GM21381 (cell line): ENCODE measurements at regions not wholly inside any gene's neighbourhood (a gene's known extent, or its start where the extent isn't known, plus 50 kb on each side); places are given as distances from the start of the nearest gene placed in this dataset.

Experiments used
- ATAC-seq: cut with Tn5 transposase; IDR thresholded peaks from one replicate; pipeline ENCODE4 v1.9.1; 2021; ENCODE audit warnings: mild to moderate bottlenecking, moderate library complexity; ENCODE audit not compliant: unreplicated experiment

DNA sequence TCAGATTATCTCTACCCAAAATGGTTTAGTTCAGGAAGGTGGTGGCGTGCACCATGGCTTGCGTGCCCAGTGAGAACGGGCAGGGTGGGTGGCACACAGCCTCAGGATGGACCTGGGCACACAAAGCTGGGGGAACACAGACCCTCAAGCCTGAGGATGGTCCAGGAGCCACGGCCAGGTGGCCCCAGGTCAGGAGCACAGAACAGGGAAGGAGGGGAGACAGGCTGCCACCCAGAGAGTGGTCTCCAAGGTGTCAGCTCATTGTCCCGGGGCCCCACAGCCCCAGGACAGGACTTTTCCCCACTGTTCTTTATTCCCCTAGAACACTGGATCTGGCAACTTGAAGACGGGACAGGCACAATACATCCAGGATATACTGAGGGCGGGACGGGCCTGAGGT is 75.6 kb upstream of the MGMT start:
- ATAC-seq, result no peak

DNA sequence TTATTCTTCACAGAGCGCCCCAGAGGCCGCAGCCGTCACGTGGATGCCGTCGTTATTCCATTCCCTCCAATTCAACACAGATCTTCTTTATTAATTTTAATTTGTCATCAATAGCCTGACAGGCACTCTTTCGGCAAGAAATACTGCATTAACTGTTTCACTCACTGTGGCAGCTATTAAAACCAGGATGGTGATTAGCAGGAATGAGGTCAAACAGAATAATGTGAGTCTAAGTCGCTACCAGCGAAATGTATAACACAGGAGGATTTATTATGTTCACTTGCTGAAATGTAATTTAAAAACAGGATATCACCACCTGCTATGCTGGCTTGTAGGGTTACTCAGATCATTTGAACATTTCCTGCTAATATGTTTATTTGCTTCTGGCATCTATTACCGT is 74.2 kb upstream of the MGMT start:
- no peak for ATAC-seq

DNA sequence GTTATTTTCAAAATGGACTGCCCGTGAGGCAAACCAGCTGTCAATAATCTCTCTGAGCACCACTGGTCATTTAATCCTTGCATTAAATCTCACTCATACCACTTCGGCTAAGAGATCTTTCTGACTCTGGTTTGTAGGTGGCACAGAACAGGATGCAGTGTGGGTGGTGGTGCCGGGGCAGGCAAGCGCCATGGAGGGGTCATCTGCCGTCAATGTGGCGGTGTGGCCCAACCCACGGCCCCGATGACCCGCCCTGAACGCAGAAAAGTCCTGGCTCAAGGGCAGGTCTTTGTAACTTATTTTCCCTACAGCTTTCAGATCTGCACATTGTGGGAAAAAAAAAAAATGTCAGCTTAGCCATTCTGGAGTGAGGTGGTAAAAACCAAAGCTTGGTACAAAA is 73.2 kb upstream of the MGMT start:
- no peak for ATAC-seq

- no peak for ATAC-seq
Measured at GRCh38 chr10:129394518-129395328, 72.3 kb upstream of the MGMT start.

- no peak for ATAC-seq
Measured at GRCh38 chr10:129396021-129396722, 70.9 kb upstream of the MGMT start.

DNA sequence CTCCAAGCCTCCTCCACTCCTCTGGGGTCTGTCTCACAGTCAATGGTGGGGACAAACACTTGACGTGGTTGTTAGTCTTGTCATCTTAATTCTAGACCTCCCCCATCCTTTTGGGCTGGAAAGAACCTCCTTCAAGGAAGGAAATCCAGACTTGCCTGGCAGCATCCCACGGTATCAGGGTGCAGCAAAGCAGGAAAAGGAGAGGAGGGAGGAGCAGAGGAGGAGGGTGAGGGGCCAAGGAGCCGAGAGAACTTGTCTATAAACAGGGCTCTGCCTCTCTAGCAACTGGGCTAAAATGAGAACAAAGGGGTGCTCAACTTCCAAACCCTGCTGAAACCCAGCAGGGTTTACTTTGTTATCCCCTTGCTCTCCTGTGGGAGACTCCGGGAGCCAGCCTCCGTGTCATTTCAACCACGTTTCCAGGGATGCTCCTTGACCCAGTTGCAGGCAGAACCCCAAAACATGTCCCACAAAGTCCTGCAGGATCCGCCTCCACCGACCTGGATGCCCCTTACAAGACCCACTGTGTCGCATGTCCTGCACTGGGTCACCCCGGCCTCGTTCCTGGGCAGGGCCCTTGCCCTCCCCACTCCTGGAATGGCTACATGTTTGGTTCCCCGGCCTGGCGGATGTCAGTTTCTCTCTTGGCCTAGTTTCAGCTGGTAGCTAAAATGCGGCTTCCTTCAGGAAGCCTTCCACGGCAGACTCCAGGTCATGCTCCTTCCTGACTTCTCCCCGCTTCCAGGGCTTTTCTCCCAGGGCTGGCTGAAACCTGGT is 69.7 kb upstream of the MGMT start:
- no peak for ATAC-seq

GRCh38 chr10:129398711-129399141 is 68.3 kb upstream of the MGMT start:
- no peak for ATAC-seq

DNA sequence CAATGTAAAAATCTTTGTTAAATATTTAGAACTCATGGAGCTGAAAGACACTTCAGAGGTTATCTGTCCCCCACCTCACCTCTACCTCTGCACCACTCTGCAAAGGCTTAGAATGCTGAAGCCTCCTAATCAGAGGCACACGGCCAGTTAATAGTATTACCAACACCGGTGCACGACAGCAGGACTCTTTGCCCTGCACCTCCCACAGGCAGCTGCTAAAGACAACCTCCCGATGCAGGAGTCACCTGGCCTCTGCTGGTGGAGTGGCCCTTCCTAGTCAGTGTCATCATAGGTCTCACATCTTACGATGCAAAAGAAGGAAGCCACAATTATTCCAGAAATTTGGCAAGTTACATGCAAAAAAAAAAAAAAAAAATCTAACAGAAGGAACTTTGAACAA is 66.6 kb upstream of the MGMT start:
- ATAC-seq, result no peak

- ATAC-seq, result no peak
Measured at GRCh38 chr10:129402459-129402858, 64.6 kb upstream of the MGMT start.

- no peak for ATAC-seq
Measured at GRCh38 chr10:129404091-129404490, 63.0 kb upstream of the MGMT start.

- ATAC-seq, result no peak
Measured at GRCh38 chr10:129405389-129405788, 61.7 kb upstream of the MGMT start.

GRCh38 chr10:129410688-129411392 is 56.2 kb upstream of the MGMT start:
- ATAC-seq, result no peak

GRCh38 chr10:129411393-129411705 is 55.7 kb upstream of the MGMT start:
- no peak for ATAC-seq

DNA sequence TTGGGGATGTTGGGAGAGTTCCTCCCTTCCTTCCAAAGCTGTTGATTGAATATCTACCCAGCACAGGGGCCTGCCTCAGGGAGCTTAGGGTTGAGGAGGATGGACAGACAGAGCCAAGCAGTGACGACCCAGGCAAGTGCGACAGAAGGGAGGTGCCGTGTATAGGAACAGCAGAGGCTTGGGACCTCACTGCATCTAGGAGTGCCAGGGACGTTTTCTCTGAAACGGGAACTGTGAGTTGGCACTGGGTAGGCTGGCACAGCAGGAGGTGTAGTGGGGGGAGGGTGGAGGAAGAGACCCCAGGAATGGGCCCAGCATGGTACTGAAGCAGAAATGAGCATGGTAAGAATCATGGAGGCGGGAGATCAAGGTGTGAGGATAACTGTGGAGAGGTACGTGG is 55.3 kb upstream of the MGMT start:
- no peak for ATAC-seq

GRCh38 chr10:129413024-129413423 is 54.0 kb upstream of the MGMT start:
- no peak for ATAC-seq

GRCh38 chr10:129415215-129416140 is 51.6 kb upstream of the MGMT start:
- no peak for ATAC-seq

DNA sequence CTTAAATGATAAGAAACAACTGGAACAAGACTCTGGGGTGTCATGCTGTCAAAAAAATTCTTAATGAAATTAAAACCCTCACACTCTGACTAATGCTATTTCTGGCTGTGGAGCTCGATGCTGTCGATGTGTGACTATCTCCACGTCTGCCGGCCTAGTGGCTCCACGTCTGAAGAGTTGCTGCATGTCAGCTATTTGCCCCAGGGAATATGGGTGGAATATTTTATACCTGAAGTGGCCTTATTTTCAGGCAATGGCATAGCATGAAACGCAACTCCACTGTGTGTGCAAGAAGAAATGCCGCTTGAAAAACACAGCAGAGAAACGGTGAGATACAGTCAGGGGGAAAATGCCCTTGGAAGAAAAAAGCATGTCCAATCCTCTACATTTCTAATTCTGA is 50.9 kb upstream of the MGMT start:
- ATAC-seq, result no peak

DNA sequence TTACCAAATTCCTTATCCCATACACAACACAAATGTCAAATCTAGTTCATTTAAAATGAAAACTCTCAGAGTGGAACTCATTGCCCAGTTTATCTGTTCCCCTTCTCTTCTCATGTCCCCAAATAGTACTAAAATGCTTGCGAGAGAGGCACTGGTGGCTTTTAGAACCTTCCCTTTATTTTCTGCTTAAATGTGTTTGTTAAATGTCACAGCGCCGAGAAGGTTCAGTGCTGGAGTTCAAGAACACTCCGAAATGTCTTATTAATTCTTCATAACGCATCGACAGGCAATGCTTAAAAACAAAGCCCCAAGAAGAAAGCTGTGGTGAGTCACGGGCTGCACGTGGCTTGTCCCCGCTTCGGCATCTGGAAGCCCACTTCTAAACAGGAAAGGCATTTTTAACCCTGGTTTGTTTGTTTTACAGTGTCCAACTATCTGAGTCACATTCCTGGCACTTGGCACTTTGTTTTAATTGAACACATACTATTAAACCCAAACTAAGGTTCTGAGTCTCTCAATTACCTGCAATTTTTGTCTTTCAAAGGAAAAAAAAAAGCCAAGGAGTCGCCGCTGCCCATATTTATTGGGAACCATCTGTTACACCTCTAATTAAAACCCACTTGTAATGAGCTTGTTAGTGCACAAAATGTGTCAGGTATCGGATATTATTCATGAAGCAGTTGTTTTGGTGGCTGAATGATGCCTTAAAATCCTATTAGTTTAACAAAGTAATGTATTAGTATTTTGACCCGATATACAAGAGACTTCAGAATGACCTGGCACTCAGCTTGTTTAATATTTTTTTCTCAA is 49.9 kb upstream of the MGMT start:
- ATAC-seq, result no peak
